Activated CD8-positive, alpha-beta memory T cell treated with anti-CD3 and anti-CD28 coated beads for 48 hours (primary cell): ENCODE measurements at regions not wholly inside any gene's neighbourhood (a gene's known extent, or its start where the extent isn't known, plus 50 kb on each side); places are given as distances from the start of the nearest gene placed in this dataset.
"Not testable (repeated sequence)": the region's sequence is repeated elsewhere in the genome, so short reads cannot be mapped to it uniquely, and the experiment has no call there.

Source experiments
- DNase-seq, 3 experiments: peaks; one replicate each; pipeline ENCODE4 v3.0.0-alpha.2; 2020; ENCODE audit warnings: low read depth in 2 of 3, low spot score in 2 of 3

DNA sequence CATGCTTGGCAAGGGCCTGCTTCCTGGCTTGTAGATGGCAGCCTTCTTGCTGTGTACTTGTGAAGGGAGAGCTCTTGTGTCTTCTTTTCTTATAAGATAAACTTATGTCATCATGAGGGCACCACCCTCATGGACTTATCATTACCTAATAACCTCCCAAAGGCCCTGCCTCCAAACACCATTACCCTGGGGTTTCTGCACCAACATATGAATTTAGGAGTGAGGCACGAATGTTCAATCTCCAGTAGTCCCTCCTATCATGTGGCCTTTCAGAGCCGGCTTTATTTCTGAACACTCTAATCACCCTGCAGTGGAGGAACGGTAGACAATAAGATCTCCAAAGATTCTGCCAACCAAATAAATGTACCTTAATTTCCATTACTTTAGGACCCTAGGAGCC, 144.3 kb downstream of the ABCC12 start:
- DNase-seq, result no peak

DNA sequence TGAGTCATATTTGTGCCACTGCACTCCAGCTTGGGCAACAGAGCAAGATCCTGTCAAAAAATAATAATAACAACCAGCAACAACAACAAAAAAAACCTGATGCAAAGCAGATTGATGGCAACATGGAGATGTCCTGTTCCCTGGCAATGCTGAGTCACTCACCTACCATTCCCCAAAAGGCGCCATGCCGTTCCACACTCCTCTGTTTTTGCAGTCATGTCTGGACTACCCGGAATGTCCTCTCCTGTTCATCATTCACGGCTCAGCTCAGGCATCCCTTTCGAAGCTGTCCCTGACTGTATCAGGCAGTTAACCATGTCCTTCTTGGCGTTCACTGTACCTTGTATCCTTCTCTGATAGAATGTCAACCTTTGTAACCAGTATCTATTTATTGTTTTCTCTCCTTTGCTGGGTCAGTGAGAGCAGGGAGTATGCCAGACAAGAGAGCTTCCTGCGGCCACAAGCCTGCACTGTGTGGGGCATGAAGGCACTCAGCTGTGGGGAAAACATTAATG, 147.7 kb downstream of the ABCC12 start:
- DNase-seq, result no peak

DNA sequence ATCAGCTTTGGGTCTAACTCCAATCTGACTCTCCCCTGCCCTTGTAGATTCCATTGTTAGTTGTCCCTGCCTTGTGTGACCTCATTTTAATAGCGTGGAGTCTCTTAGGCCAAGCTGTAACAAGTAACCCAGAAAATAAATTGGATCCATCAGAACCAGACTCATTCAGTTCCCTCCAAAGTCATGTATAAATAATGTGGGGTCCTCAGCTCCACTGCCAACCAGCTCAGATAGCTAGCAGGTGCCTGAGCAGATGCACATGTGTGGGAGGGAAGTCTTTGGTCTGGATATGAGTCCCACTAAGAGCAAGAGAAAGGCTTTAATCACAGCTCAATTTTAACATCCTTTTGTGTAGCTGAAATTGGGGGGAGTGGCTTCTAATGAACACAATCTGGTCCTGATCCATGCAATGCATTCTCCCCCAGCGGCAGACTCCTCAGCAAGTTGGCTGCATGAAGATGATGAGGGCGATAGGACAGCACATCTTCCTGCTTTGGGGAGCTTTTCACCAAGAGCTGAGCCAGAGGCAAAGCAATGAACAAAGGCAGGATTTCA, 151.6 kb downstream of the ABCC12 start:
- DNase-seq, result no peak

DNA sequence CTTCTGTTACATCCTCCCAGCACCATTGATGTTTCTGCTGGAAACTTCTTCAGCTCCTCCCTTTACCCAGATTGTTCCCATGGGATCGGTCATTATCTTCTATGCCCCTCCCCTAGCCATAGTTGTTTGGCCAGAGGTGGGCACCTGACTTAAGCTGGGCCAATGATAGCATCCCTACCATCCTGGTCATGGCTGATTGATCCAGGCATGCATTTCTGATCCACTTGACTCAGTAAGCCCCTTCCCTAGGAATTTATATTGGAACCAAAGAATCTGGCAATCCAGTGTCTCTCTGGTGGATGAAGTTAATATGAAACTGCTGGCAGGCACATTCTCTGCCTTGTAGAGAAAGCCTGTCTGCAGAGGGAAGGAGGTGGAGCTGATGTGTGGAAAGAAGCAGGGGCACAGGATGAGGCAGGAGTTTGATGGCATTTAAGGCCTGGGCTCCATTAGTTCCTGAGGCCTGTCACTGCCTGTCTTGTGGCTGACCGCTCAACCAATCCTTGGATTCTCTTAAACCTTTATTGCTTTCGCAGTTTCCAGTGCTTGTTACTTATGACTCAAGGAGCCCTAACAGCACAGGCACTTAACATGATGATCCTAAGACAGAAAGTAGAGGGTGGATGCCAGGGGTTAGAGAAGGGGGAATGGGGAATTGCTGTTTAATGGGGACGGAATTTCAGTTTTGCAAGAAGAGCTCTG, 152.4 kb downstream of the ABCC12 start:
- no peak for DNase-seq

DNA sequence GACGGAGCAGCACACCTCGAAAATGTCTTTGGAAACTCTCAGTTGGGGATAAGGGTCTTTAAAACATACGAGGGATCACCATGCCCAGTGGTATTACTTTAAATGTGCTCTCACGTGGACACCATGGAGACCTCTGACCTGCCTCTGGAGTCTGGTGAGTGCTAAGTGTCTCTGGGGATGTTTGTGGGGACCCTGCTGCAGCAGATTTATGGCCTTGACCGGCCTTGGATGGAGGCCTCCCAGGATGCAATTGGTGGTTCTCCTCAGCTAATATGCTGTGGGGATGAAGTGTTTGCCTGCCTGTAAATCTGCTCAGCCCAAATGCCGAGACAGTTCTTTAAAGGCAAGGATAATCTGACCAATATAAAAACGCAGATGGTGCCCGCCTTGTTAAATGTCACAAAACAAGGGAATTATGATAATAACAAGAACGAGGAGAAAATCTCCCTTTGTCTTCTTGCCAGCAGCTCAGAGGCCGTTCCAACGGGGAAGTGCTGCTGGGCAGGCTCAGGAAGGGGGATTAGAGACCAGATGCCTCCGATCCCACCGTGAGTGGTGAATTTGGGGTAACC, 154.4 kb downstream of the ABCC12 start:
- DNase-seq, result no peak

DNA sequence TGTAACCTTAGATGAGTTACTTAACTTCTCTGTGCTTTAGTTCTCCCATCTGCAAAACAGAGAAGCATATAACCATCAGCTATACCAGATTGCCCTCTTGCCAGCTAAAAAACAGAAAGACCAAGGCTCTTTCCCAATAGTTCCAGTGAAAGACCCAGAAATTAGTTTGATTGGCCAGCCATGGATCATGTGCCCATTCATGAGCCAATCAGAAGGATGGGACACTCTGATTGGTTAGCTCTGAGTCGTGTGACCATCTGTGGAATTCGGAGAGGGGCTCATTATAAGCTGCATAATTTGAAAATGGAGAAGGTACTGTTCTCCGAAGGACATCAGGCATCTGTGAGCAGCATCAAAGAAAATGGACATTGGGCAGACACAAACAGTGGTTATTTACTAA, 155.2 kb downstream of the ABCC12 start:
- no peak for DNase-seq

DNA sequence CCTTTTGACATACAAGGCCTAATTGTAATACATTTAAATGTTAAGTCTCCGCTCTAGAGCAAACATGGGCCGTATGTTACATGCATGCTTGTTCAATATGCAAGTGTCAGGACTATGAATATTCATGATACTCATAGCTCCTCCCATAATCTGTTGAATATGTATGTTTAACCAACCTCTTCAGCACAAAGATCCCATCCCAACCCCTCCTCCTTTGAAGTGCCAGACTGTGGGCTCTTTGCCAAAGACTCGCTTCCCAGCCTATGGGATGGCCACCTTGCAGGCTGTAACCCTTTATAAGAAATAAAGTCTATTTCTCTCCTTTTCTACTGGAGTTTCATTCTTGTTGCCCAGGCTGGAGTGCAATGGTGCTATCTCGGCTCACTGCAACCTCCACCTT, 156.2 kb downstream of the ABCC12 start:
- DNase-seq, result no peak

DNA sequence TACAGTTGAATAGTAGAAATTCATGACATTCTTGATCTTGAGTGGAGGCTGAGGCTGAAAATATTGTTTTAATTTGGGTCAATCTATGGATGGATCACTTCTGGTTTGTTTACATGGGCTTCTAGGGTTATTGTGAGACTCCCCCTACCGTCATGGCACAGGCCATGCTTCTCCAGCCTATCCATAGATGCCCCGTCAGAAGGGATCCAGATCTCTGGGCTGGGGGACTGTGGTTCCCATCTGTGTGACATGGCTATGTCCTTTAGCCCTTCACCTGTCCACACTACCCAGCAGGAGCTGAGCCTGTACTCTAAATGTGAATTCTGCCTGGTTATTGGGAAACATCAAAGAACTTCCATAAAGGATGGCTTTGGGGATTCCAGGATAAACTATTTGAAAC, 160.4 kb downstream of the ABCC12 start:
- no peak for DNase-seq

DNA sequence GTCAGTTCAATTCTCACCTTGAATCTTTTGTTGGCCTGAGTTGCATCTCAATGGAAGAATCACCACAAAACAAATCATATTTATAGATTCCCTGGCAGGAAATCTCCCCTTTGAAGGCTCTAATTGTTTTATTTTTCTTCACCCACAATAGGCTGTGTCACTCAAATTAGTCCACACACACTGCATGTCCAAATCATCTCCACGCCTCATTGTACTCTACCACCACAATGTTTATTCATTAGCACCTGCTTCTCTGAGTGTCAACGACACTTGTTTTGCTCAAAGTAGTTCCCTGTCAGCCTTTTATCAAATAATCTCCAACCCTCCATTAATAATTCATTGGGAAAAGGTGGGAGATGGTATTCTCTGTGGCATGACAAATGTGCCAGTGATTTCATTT, 164.3 kb downstream of the ABCC12 start:
- no peak for DNase-seq

DNA sequence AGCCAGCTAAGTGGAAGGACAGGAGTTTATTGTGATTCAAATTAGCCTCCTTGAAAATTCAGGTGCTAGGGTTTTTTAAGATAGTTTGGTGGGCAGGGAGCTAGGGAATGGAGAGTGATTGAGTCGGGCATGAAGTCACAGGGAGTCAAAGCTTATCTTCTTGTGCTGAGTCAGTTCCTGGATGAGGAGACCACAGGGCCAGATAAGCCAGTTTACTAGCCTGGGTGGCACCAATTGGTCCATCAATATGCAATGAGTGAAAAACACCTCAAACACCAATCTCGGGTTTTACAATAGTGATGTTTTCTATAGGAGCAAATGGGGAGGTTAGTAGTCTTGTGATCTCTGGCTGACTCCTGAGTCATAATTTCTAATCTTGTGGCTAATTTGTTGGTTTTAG, 165.1 kb downstream of the ABCC12 start:
- no peak for DNase-seq

DNA sequence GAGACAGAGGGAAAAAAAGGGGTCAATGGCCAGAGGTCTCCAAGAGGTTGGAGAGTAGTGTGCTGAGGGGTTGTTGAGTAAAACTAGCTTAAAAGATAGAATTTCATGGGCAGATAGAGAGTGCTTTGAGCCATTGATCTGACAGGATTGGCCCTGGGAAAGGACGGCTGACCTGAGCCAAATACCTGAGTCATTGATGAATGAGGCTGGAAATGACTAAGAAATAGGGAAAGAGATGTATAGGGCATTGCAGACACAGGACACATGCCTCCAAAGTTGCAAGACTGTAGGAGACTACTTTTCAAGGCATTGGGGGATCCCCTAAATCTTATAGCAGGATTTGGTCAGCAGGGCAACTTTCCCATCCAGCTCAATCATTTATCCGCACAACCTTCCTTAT, 168.7 kb downstream of the ABCC12 start:
- no peak for DNase-seq

DNA sequence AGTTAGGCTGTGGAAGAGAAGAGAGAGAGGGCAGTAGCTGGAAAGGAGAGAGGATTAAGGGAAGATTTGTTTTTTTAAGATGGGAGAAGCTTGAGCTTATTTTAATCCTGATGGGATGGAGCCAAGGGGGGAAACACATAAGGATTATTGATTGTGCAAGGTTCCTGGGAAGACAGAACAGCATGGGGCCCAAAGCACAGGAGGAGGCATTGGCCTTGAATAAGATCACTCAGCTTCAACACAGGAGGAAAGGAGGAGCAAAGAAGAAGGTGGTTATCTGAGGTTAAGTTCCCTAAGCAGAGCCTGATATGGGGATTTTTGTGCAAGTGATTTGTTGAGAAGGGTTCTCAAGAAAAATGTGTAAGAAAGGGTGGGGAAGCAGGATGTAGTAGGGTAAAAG, 169.8 kb downstream of the ABCC12 start:
- no peak for DNase-seq

DNA sequence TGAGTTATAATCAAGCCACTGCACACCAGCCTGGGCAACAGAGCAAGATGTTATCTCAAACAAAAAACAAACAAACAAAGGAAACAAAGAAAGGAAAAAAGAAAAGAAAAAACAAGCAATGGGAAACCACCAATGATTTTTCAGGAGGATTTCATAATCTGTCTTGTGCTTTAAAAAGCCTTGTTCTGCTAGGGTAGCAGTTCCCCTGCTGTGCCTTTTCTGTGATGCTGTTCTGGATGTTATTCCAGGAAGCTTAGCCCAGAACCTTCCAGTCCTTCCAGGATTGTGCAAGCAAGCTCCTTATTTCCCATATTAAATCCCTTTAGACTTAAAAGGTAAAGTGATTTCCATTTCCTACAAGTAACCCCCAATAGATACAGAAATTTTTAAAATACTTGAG, 171.1 kb downstream of the ABCC12 start:
- DNase-seq, result no peak

DNA sequence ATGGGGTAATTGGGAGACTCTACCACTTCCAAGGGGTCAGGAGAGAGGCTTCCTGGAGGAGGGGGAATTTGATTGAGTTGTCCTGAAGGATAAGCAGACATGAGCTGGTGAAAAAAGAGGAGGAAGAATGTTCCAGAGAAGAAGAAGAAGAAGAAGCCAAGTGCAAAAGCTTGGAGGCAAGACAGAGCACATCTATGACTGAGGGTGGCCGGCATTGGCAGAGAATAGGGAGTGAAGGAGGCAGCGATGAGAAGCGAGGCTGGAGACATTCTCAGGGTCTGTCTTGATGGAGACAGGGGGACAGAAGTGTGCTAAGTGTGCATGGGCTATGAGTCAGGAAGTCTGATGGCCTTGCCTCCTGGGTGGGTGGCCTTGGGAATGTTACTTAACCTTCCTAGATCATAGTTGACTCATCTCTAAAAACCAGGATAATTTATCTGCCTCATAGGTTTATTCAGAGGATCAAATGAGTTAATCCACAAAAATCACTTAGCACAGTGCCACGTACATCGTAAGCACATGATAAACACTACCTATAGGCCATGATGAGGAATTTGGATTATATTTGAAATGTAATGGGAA, 171.7 kb downstream of the ABCC12 start:
- DNase-seq, result no peak

DNA sequence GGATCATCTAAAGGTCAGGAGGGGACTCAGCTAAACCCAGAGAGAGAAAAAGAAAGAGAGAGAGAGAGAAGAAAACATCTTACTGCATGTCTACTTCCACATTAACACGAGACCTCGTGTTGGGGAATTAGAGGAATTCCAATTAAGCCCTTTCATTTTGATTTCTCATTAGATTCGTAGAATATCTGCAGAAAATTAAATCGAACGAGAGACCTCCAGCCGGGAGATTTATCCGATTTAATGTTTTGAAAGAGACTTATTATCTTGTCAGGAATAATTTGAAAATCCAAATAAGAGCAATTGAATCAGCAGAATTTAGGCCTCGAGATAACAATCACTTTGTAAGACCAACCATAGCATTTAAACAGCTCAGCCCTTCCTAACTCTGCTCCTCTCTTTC, 175.6 kb downstream of the ABCC12 start:
- no peak for DNase-seq

DNA sequence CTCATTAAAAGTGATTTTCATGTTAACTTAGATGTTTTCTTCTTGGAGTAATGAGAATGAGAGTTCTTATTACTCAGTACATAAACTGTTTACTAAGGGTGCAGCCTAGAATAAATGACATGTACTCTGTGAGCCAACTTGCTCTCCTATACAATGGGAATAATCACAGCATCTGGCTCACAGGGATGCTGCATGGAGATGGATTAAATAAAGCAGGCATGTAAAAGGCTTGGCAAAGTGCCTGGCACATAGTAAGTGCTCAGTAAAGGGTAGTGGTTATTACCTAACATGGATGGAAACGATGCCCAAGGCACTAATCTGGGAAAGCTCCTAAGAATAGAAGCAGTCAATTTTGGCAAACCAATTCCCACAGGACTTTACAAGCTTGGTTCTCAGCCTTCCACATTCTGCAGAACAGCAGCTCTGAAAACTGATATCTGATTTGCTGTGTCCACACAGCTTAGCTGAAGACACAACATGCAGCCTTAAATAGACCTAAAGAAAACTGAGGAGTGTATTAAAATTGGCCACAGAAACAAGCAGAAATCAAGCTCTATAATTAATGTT, 176.1 kb downstream of the ABCC12 start:
- no peak for DNase-seq

DNA sequence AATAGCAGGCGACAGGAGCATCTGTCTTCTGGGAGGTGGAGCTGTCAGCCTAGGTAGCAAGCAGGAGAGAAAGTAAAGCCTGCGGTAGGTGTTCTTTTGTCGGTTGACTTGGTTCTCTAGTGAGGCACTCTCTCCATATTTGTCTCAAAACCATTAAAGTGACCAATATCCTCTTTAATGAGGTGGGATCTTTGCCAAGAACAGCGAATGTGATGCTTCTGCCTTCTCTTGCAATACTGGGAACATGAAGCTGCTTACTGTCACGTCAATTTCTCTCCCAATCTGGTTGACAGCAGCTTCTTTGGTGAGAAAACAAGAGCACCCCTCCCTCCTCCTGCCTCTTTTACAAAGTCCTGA, 176.7 kb downstream of the ABCC12 start:
- no peak for DNase-seq

DNA sequence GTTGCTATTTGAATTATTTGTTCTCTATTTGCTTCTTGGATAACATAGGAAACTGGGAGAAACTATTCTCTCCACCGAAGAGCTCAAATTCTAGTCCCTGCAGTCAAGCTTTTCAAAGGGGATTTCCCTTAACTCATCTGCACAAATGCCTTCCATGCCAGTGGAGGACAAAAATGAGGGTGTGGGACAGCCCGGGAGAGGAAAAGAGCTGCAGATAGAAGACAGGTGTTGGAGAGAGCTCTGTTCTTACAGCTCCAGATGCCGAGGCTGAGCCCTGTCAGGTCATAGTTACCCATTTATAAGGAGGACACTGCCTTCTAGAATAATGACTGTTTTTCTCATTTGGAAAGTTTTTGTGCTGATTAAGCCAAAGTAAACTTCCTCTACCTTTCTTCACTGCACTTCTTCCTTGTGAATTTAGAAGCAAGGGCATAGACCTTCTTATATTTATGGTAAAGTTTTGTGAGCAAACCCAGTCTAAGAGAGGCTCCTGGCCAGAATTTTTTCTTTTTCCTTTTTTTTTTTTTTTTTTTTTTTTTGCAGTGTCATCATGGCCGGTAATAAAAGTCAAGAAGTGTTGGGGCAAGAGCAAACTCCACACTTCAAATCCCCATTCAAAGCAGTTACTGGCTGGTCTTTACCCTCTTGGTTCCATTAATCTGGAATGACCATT, 177.2 kb downstream of the ABCC12 start:
- DNase-seq, result no peak

DNA sequence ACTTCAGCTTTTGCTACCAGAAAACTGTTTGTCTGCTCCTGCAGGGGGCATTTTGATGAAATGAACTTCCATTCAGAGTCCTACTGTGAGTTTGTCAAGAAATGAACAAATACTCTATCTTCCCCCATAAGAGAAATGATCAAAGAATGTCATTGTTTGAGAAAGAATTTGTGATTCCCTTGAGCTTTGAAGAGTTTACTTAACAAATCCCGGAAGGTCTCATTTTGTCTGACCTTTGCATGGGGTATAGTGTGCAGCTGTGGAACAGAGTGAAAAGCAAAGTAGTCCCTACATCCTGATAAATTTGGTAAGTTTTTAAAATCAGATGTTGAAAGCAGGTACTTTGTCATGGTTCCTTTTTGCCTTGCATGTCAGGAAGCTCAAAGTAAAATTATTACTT, 178.0 kb downstream of the ABCC12 start:
- DNase-seq, result no peak

DNA sequence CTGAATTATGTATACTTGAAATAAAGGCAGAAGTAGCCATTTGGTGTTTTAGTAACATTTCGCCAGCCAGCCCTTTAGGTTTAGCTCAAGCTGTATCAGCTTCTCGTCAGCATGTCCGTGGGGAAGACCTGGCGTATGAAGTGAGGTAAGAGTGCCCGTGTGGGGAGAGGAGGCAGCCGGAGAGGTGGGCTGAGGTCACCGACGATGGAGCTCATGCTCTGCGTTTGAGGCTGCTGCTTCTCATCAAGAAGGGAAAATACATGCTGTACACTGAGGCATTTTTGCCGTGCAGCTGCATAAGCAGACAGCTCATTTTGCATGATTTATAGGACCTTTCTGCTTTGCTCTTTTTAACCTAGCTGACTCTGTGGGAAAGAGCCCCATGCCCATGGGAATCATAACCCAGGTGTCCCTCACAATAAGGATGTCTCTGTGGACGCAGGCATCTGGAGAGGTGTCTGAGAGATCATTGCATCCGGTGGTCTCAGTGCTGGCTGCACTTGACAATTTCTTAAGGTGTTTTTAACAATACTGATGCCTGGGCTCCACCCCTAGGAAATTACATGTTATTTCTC, 179.1 kb downstream of the ABCC12 start:
- DNase-seq, result no peak

DNA sequence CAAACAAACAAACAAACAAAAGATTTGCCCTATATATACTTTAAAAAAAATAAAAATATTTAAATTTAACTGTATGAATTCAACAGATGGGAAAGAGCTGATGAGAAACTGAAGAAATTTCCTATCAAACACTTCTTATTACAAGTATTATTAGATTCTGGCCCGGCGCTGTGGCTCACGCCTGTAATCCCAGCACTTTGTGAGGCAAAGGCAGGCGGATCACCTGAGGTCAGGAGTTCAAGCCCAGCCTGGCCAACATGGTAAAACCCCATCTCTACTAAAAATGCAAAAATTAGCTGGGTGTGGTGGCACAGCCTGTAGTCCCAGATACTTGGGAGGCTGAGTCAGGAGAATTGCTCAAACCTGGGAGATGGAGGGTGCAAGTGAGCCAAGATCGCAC, 180.8 kb downstream of the ABCC12 start:
- DNase-seq, result not testable (repeated sequence)
